Anterior cingulate cortex (tissue), 58 donors: ENCODE measurements at regions not wholly inside any gene's neighbourhood (a gene's known extent, or its start where the extent isn't known, plus 50 kb on each side); places are given as distances from the start of the nearest gene placed in this dataset.

Source experiments
- DNase-seq, 58 donors: peaks; one replicate each; lab custom pipeline; 2025; lab: John Stamatoyannopoulos, UW

DNA sequence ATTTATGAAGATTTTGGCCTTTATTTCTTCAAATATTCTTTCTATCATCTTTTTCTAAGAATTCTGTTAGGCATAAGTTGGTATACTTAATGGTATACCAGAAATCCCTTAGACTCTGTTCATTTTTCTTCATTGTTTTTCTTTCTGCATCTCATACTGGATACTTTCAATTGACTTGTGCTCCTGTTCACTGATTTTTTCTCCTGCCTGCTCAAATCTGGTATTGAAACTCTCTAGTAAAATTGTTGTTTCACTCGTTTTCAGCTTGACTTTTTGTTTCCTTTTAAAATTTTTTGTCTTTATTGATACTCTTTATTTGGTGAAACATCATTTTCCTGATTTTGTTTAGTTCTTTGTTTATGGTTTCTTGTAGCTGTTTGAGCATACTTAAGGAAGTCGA is 243.2 kb downstream of the TRIB2 start:
- no peak for DNase-seq

DNA sequence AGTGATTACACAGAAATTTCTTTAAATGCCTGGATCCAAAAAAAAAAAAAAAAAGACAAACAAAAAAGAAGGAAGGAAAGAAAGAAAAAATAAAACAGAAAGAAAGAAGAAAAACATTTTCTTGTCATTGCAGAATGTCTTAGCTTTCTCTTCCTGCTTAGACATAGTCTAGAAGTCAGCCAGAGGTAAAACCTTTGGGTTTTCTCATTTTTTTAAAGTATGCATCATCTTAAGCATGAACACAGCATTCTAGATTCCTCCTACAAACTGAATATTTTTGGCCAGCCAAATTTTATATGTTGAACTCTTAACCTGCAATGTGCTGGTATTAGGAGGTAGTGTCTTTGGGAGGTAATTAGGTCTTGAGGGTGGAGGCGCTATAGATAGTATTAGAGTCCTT is 243.9 kb downstream of the TRIB2 start:
- DNase-seq: no peak

DNA sequence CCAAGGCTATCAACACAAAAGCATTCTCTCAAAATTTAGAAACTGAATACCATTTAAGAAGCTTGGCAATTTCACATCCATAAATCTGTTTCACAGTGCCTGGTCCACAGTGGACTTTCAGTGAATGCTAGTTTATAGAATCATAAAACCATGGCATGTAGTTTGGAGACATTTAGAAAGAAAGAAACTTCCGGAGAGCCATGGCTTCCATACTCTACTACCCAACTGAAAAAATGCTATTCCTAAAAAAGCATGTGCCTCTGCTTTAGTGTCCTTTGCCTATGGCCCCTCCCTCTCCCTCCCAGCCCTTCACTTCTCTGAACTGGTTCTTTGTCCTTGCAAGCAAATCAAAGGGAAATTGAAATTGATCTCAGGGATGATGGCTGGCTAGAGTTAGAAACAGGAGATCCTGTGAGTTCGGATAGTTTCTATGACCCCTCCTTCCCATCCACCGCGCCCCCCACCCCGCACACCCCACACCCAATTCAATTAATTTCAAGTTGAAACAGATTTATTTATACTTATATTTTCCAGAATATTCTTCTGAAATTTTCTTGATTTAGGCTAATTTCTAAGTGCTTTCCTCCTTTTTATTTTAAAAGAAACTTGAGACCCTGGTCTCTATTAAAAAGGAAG is 248.3 kb downstream of the TRIB2 start:
- no peak for DNase-seq

DNA sequence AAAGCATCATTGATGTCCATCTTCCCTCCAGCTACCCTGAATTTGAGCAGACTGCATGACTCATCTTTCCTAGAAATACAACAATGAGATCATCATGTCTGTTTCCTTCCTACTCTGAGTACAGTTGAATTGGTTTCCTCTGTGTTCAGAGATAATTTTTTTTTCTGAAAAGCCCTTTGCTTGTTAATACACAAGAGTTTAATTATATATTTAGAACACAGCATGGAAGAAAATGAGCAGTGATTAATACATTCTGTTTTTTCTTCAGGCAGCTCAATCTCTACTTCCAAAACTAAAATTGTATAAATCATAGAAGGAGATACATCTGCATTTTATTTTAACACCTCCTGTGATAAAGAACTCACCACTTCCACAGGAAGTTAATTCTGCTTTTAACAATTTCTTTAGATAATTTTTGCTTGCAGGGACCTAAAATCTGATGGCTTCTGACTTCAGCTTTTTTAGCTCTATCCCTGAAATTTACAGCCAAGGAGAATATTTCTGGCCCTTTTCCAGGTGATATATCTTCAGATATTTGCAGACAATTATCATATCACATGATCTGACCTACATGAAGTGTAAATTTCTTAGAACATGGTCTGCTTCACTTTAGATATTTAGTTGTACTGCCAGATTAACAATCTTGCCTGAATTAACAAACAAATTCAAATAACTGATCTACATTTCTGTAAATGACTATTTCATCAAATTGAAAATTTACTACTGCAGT is 249.0 kb downstream of the TRIB2 start:
- DNase-seq: no peak

DNA sequence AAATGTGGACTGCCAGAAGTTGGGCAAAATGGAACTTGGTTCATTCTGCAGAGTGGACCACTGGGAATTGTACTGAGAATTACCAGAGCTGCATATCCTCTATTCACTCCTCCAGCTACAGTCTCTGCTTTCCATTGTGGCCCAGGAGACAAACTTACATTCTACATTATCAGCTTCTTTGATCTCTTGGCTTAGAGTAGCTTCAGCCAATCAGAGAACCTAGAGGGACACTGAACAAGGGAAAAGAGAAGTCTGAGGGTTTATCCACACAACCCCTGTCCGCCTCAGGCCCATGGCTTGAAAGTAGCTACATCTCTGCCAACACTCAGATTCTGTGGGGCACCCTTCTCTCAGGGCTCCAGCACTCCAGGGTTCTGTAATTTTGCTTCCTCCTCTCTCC is 251.1 kb downstream of the TRIB2 start:
- no peak for DNase-seq

GRCh38 chr2:12968399-12968798 is 251.7 kb downstream of the TRIB2 start:
- DNase-seq: no peak

DNA sequence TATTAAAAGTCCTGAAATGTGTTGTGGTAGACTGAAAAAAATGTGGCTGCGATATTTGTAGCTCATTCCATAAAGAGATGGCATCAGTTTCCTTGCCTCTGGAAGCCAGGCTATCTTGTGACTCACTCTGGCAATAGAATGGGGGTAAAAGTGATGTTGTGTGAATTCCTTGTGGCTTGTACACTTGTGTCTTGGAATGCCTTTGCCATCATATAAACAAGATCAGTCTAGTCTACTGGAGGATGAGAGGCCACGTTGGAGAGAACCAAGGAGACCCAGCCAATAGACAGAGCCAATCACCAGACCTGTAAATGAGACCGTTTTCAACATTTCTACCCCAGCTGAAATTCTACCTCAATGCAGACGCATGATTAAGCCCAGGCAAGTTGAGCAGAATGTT is 254.1 kb downstream of the TRIB2 start:
- no peak for DNase-seq

- no peak for DNase-seq
Measured at GRCh38 chr2:12971581-12972365, 255.0 kb downstream of the TRIB2 start.

DNA sequence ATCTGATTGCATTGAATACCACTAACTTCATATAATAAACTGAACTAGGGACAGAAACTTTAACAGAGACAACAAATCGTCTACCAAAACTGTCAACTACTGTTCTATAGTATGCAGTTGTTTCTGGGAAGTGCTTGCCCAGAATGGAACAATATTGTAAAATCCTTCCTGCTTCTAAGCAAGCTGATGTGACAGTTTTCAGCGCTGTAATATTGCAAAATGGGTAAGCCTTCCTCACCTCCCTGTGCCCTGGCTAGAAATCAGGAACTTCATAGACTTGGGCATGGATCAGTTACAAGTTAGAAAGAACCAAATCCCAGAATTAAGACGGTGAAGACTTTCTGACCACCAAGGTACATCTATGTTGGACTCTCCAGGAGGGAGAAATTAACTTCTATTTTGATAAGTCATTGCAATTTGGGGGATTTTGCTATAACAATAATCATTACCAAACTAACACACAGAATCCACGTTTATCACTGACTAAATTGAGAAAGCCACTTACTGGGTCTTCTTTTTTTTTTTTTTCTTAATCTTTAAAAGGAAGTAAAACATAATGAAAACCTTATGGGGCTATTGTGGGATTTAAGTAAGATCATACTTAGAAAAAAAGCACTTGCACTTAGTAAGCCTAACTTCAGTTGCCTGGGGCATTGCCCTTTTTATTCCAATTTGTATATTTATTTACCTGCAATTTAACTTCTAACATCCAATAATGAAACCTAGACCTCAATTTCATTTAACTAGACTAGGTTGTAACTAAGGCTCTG is 261.5 kb downstream of the TRIB2 start:
- no peak for DNase-seq

DNA sequence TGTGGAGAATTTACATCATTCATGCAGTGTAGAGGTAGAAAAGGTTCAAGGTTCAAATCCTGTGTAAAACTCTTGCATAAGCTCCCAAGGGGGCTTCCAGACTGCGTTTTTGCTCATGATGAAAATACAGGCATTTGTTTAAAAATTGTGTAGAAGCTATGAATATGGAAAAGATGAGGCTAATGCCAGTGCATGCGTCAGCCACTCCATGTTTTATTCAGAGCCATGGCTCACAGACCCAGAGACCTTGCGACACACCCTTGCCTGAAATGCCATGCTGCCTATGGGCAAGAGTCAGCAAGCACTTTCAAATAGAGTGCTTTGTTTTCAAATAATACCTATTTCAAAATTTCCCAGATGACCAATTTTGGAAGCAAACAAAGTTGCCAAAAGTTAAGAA is 262.3 kb downstream of the TRIB2 start:
- no peak for DNase-seq

DNA sequence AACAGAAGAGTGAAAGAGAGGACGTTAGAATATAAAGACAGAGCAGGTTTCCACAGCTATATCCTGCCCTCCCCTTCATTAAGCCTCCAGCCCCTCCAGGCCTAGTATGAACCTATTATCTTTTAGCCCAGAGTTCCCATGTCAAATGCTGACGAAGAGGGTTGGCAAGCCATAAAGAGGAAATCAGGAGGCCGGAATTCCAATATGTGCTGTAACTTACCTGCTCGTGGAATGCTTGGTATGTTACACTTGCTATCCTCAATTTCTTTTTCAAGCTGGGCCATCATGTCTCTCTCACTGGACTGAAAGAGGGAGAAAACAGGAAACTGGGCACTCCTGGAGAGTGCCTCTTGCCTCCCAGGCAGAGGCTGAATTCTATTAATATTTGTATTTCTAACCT is 264.1 kb downstream of the TRIB2 start:
- DNase-seq: no peak

DNA sequence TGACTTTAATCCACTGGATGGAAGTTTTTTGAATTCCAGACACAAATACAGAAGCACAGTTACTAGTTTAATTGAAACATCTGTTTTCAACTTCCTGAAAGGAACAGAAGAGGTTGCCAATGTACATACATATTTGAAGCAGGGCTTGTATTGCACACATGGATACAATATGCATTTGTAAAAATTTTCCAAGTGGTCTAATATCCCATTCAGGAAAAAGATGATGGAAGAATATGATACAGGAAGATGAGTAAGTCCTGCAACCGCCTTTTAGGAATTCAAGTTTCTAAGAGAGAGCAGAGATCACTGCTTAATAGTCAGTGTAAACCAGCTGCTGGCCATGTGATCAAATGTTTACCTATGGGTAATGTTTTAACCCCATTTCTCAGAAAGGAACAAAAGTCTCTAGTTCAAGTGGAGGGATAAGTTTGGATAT is 265.4 kb downstream of the TRIB2 start:
- DNase-seq: no peak

GRCh38 chr2:12987246-12987645 is 270.5 kb downstream of the TRIB2 start:
- DNase-seq: no peak

- no peak for DNase-seq
Measured at GRCh38 chr2:12988279-12988678, 271.5 kb downstream of the TRIB2 start.

GRCh38 chr2:12990523-12990922 is 273.8 kb downstream of the TRIB2 start:
- no peak for DNase-seq

DNA sequence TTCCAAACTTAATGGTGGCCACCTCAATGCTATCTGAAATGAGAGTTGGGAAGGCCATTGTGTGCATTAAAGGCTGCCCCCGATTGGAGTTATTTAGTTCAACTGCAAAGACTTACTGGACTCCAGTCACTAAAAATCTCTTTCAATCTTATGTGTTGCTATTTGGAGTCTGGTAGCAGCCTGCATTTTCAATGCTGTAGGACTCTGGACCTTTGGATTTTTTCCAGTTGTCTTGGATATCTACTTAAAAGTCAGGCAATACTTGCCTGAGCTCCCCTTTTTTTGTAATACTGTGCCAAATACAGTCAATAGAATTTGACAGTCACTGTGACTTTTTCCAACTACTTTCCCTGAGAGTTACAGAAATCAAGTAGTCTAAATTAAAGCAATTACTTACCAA is 281.9 kb downstream of the TRIB2 start:
- DNase-seq: no peak

- DNase-seq: no peak
Measured at GRCh38 chr2:13000664-13001363, 284.1 kb downstream of the TRIB2 start.

- DNase-seq: no peak
Measured at GRCh38 chr2:13001408-13001807, 284.7 kb downstream of the TRIB2 start.

DNA sequence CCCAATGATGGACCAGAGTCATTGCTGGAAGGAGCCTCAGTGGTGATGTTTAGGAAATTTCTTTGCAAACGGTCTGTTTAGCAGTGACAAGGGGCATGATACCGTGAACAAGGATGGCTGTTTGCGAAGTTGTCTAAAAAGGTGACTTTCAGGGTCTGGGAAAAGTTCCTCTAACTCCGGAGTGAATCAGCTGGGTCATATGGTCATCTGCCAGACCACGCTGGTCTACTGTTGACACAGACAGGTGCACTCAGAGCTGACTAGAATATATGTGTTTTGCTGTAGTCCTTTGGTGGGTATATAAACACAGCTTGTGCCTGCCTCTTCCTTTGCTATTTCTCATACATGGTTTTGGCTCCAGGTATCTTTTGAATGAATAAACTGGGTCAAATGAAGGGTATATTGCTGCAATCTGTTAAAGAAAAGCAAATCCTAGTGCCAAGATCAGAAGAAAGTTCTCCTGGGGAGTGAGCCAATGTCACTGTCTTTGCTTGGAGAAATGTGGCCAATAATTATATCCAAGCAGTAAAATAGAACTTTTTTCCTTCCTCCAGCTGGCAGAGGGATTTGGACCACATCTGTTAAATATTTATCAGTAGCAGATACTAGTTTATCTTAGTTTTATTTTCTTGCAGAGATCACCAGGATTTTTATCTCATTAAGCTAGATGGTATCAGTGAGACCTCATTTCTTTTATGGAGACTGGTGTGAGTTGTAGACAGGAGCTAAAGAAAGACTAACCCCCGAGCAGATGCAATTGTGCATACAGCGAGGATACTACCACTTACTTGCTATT is 286.0 kb downstream of the TRIB2 start:
- no peak for DNase-seq
